ENCODE measurements at regions not wholly inside any gene's neighbourhood (a gene's known extent, or its start where the extent isn't known, plus 50 kb on each side); places are given as distances from the start of the nearest gene placed in this dataset.

GRCh38 chr2:67251741-67252140 lies 145.4 kb upstream of the ETAA1 start:
- no peak for TF ChIP-seq CTCF (conservative IDR thresholded peaks at IDR 0.05)
- H3K27ac ChIP-seq = no peak overlapping the region

GRCh38 chr2:67255933-67256615 lies 141.1 kb upstream of the ETAA1 start:
- no peak for TF ChIP-seq CTCF (conservative IDR thresholded peaks at IDR 0.05)
- H3K27ac ChIP-seq = no peak overlapping the region

GRCh38 chr2:67256892-67257291 lies 140.2 kb upstream of the ETAA1 start:
- H3K27ac ChIP-seq = no peak overlapping the region
- no peak for TF ChIP-seq CTCF (conservative IDR thresholded peaks at IDR 0.05)

- no peak for TF ChIP-seq CTCF (conservative IDR thresholded peaks at IDR 0.05)
- no peak overlapping the region for H3K27ac ChIP-seq
Observed at GRCh38 chr2:67258122-67258521, 139.0 kb upstream of the ETAA1 start.

GRCh38 chr2:67258831-67259230 lies 138.3 kb upstream of the ETAA1 start:
- no peak overlapping the region for H3K27ac ChIP-seq

GRCh38 chr2:67259556-67260342 lies 137.4 kb upstream of the ETAA1 start:
- no peak overlapping the region for H3K27ac ChIP-seq

More at GRCh38 chr2:67258831-67259230, 138.3 kb upstream of the ETAA1 start:
- TF ChIP-seq CTCF (conservative IDR thresholded peaks at IDR 0.05) = no peak

More at GRCh38 chr2:67259556-67260342, 137.4 kb upstream of the ETAA1 start:
- no peak for TF ChIP-seq CTCF (conservative IDR thresholded peaks at IDR 0.05)

Data from VCaP (cell line).